NCI-H146 (cell line): ENCODE measurements at regions not wholly inside any gene's neighbourhood (a gene's known extent, or its start where the extent isn't known, plus 50 kb on each side); places are given as distances from the start of the nearest gene placed in this dataset.
"Not testable (repeated sequence)": the region's sequence is repeated elsewhere in the genome, so short reads cannot be mapped to it uniquely, and the experiment has no call there.

Source experiments
- DNase-seq: peaks from one replicate; lab custom pipeline; 2025; lab: John Stamatoyannopoulos, UW

DNA sequence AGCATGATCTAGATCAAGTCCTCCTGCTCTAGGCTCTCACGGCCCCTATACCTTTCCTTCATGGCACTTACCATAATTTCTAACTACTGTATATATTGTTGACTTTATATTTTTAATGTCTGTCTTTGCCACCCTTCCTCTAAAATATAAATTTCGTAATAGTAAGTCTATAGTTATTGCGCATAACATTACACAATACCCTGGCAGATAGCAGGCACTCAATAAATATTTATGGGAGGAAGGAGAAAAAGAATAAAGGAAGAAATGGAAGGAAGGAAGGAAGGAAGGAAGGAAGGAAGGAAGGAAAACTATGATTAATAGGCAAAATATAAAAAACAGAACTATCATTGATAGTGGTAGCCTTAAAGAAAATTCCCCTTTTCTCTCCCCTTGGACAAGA lies 190.3 kb upstream of the LMCD1 start:
- no peak for DNase-seq

DNA sequence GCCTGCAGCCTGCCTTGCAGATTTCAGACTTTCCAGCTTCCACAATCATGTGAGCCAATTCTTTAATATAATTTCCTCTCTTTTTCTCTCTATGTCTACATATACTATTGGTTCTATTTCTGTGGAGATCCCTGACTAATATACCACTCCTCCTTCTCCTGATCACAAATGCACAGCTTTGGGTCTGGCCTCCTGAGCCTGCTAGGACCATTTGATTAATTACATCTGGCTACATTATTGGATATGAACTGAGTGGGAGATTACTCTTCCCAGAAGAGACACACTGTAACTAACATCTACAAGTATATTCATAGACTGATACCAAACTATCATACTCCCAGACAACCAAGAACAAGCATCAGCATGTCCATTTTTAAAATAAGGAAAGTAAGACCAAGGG lies 188.9 kb upstream of the LMCD1 start:
- DNase-seq: no peak

DNA sequence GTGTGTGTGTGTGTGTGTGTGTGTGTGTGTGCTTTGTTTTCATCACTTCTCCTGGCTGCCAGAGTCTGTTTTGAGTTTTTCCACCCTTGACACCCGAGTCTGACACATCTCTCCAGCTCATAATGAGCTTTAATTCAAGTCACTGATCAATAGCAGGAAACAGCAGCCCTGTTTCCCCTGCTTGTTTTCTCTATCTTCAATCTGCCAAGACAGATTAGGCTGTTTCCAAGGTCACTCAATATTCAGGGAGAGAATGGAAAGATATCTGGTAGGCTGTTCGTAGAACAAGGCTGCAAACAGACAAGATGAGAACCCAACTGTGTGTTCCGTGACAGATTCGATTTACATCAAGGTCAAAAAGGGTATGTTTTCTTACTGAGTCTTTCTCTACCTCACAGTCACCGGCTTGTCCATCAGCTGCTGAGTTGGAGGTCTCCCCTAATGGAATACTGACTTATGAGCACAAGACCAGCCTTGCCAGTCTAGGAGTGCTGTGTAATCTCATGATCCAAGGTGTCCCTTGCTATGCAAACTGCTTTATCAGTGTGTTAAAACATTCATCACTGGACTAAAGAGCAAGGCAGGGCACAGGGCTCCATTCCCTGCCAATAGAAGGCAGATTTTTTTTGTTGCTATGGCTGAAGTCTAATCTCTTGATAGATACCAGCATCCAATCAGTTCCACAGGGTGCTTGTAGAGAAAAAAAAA lies 187.9 kb upstream of the LMCD1 start:
- DNase-seq: no peak

DNA sequence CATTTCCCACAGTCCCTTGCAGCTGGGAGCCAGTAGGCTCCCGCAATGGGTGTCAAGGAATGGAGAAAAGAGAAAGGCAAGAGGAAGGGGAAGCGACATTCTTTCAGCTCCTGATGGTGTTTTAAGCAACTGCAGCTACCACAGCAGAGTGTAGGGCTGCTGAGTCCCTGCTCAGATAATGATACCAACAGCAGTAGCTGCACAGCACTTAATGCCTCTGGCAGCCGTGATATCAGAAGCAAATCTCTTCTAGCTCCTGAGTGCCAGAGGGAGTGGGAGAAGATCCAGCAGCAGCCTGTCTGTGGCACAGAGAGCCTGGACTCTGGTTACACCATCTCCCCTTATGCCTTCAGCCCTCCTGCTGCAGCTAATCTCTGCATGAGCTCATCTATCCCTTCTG lies 186.1 kb upstream of the LMCD1 start:
- not testable (repeated sequence) for DNase-seq

DNA sequence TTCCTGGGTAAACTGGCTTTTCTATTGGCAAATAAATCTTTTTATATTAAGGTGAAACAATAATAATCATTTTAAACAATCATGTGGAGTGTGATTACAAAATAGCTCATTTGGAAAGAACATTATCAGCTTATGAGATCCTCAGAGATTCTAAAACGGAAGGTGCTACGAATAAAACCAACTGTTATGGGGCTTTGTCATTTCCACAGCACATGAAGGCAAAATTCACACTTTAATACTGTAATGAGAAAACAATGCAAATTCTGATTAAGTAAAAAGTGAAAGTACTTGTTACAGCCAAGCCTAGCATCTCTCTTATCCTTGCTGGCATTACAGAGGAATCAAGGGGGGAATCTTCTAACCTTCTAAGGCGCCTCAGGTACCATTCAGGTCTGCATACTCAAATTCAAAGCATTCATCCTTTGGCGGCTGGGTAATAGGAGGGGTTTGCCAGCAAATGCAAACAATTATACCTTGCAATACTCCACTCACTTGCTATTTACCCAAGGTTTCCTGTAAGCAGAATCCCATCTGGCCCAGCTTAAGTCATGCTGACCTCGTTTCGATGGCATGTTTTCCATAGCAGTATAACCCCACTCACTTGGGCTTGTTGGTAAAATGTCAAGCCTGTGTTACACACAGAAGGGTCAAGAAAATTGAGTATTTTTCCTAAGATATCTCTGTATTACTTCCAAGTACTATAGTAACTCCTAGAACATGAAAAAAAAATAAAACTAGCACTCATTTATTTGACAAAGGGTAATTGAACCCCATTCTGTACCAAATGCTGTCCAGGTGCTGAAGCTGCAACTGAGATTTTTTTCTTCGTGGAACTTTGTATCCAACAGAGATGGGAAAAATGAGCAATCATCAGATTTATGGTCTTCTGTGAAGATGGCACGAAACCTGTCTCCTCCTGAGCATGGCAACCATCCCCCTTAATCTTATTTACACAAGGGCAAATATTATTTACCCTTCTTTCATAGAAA lies 183.7 kb upstream of the LMCD1 start:
- no peak for DNase-seq

DNA sequence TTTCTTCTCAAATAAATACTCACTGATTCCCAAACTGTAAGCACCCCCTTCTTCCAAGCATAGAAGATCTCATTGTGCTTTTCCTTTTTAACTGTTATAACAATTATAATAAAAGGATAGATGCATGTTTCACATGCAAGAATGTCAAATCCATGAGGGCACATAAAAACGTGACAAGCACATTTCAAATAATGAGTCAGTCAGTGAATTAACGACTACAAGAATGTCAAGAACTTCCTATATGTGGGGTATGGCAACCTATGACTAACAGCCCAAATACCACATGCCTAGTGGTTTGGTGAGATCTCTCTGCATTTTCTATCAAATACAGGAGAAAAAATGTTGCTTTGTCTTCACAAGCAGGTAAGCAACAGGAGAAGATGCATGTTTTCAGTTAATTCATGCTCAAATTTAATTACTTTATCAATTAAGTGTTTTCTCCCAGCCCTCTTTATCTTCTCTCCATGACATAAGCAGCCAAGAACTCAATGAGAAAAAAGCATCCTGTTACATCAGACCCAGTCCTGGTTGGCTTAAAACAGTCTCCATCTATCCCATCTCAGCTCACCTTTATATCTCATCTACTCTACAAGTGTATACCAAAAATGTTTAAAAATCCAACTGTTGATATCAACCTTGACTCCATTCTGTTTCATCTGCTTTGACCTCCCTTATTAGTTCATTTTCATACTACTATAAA lies 181.5 kb upstream of the LMCD1 start:
- DNase-seq: no peak

DNA sequence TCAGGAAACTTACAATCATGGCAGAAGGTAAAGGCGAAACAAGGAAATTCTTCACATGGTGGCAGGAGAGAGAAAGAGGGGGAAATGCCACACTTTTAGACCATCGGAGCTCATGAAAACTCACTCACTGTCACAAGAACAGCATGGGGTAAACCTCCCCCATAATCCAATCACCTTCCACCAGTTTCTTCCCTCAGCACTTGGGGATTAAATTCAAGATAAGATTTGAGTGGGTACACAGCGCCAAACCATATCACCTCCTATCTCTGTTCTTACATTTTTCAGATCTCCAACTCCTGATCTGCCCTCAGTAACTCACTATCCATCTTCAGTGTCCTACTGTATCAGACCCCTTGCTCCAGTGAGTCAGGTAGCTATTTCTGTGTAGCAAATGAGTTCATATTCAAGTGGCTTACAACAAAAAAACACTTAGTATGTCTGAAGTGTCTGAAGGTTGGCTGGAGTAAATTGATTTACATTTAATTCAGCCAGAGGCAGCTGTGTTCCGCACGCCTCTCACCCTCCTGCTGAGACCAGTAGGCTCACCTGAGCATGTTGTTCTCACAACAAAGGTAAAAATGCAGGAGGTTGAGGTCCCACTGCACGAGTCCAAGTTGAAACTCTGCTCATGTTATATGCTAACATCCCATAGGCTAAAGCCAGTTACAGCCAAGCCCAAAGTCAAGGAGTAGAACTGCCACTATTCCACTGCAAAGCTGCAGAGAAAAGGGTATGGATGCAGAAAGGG lies 180.7 kb upstream of the LMCD1 start:
- DNase-seq: no peak

DNA sequence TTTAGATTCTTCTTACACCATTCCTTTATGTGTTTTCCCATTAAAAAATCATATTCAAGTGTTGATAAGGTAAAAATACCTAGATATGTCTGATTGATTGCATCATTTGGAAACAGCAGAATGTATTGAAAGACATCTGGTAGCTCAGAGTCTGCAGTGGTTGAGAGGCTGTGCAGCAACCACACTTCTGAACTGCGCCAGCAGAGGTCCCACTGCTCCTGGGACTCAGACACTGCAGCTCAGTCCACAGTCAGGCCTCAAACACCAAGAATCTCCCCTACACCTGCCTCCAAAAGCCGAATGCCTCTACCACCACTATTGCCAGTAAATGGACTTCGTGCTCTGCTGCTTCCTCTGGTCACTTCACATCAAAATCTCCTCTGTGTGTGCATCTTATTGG lies 176.9 kb upstream of the LMCD1 start:
- no peak for DNase-seq

DNA sequence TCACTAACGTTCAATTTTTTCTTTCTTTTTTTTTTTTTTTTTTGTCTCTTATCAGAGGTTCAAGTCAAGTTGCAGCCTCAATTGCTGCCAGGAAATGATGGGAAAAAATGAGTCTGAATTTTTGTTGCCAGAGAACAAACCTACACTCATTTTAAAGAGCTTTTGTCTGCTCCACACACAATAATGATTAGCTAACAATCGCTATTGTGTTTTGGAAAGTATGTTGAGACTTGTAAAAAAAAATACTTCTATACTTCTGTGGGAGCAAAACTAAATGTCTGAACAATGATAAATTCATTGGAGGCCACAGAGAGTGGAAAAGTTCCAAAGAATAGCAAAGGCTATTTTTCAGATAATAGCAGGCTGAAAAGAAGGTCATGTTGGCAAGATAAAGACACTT lies 176.3 kb upstream of the LMCD1 start:
- no peak for DNase-seq

DNA sequence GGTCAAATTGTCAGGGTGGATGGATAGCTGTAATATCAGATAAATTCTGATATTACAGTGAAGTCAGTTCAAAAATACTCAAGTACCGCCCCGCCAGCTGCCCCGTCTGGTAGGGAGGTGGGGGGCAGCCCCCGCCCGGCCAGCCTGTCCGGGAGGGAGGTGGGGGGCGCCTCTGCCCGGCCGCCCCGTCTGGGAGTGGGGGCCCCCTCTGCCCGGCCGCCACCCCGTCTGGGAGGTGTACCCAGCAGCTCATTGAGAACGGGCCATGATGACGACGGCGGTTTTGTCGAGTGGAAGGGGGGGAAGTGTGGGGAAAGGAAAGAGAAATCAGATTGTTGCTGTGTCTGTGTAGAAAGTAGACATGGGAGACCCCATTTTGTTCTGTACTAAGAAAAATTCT lies 175.8 kb upstream of the LMCD1 start:
- DNase-seq: not testable (repeated sequence)

DNA sequence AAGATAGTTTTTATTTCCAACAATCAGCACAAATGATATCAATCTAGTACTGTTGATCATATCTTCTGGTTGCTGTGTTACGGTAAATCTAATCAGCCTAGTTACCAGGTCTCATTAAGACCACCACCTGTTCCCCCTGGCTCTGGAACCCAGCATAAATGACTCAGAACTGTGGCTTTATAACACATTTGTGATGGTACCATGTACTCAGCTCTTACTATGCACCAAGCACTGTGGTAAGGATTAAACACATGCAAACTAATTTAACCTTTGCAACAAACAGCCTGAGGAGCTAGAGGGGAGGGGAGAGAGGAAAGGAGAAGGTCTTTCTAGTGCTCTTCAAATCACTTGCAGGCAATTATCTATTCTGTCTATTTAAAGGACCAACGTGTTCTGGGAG lies 173.9 kb upstream of the LMCD1 start:
- no peak for DNase-seq

DNA sequence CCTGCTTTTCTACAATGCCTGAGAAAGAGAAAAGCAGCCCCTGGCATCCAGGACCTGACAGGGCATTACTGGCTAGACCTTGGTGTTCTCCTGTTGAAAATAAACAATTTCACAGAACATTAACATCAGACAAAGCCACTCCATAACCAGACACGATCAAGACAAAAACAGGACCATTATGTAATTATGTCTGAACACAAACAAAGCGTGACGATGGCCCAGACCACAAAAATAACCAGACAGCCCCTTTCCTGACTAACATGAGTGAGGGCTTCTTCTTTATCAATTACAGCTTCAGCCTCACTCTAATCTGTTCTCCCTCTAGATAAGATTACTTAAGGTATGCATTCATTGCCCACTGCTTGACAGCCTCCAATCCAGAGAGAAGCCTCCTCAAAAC lies 172.7 kb upstream of the LMCD1 start:
- peak; percentile 2 for DNase-seq

DNA sequence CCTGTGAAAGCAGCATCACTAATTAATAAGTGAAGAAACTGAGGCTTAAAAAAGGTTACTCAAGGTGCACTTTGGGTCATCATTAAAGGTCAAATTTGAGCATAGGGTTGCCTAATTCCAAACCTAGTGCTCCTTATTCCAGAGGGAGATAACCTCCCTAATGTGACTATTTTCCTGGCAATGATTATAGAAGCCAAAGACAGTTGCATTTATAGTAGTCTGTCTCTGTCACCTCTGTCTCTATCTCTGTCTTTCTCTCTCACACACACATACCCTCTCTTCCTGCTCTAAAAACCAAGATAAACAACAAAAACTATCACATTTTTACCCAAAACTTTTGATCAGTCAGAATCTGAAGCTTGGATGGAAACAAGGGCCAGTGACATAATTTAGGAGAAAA lies 172.0 kb upstream of the LMCD1 start:
- DNase-seq: no peak

DNA sequence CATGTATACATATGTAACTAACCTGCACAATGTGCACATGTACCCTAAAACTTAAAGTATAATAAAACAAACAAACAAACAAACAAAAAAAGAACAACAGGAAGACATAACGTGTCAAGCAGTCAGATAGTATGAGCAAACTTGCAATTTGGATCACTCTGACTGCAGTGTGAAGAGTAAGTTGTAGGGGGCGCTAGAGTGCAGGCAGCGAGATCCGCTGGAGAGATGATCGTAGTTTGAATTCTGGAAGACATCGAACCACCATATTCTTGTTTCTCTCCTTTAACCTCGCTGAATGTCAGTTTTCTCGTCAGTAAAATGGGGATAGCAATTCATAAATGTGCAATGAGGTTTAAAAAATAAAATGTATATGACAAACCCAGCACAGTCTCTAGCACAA lies 165.2 kb upstream of the LMCD1 start:
- DNase-seq: no peak

DNA sequence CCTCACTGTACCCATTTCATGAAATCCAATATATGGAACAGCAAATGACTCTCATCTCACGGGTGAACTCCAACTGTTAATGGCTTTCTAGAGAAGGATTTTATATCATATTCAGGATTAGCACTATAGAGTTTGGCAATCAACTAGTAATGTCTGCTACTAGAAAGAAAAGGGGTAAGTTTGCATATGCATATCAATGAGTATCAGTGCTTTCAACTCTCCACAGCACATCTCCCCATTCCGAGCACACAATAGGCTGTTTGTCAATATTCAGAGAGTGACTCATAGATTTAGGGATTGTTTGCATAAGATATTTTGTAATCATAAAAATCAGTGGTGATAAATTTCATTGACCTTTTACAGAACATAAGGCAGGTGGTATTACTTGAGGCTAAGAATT lies 163.2 kb upstream of the LMCD1 start:
- DNase-seq: no peak

DNA sequence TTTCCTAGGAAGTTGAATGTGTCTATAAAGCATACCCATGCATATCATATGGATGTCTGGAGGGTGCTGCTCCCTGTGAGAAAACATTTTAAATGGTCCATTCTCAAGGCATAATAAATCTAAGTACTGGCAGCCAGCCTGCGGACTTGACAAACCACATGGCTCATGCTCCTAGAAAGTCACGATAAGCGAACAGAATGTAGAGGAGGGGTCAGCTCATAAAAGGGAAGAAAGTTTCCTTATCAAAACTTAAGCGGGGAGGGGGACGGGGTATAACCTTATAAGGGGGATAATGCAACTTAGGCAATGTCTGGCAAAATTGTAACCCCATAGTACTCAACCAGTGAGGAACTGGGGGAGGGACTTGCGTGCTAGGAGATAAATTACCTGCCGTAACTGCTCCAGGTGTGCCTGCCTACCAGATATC lies 159.8 kb upstream of the LMCD1 start:
- DNase-seq: no peak

DNA sequence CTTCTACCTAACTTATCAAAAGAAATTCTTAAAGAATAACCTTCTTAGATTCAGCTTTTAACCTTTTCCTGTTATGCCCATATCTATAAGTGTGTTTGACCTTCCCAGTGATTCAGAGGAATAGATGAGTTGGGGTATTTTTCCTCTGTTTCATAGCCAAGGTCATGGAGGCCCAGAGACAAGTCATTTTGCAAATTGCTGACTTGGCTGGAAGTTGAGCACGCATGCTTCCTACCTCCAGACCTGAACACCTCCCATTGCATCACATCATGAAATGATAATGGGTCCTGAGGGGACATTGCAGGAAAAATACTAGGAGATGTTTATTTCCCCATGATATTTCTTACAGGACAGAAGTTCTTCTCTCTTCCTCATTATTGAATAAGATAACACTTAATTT lies 158.6 kb upstream of the LMCD1 start:
- no peak for DNase-seq

DNA sequence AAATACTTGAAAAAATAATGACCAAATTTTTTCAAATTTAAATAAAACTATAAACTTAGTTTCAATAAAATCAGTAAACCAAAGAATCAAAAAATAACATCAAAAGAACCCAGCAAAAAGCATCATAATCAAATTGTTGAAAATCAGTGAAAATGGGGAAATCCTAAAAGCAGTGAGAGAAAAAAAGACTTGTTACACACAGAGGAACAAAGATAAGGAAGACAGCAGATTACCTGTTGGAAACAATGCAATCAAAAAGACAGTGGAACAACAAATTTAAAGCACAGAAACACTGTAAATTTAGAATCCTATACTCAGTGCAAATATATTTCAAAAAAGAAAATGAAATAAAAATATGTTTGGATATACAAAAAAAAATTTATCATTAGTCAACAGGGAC lies 156.2 kb upstream of the LMCD1 start:
- no peak for DNase-seq

DNA sequence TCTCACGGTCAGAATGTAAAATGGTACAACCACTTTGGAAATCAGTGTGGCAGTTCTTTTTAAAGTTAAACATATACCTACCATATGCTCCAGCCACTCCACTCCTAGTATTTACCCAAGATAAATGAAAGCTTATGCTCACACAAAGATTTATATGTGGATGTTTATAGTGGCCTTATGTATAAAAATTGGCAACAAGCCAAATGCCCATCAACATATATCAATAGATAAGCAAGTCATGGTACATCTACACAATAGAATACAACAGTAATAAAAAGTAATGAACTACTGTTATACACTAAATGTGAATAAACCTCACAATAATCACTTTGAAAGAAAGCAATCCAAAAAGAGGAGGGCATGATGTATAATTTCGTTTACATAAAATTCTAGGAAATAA lies 153.5 kb upstream of the LMCD1 start:
- DNase-seq: no peak

DNA sequence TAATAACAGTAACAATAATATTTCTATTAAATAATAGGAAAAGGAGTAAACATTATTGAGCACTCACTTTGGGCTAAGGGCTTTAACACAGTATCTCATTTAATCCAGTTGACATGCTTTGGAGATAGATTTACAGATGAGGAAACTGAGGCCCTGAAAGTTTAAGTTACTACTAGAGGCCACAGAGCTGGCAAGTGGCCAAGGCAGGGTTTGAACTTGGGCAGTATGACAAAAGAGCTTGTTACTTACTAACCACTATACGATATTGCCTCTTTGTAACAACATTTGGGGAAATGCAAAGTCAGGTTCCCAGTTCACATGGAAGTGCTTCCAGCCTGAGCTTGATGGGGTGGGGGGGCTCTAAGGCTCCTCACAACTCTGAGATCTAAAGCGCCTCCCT lies 149.1 kb upstream of the LMCD1 start:
- DNase-seq: no peak

DNA sequence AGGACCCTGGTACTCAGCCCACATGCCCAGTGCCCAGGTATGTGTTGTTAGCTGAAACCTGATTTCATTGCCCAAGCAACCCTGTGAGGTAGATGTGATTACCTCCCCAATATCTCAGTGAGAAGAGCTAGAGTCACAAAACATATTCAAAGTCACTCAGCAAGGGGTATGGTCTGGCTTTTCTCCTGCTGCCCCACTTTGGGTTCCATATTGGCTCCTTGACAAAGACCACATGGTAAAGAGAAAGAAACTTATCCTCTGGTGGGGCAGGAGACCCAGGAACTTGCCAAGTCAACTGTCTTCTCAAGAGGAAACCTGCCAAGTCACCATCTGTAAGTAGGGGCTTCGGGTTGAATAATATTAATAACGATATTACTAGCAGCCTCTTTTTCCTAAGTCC lies 148.3 kb upstream of the LMCD1 start:
- DNase-seq: no peak

DNA sequence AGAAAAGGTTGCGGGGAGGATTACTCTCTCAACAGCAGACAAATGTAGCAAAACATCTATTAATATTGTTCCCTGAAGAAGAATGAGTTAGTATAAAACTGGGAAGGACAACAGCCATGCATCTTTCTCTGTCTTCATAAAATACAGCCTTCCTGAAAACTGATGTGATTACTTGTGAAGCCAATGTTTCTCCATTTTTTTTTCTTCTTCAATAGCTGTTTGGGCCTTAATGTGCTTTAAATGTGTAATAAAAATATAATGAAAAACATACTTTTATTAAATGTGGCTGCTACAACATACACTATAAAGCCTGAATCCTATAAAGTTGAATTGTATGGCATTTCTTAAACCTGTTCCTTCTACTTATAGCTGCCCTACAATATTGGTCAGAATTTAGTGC lies 146.3 kb upstream of the LMCD1 start:
- no peak for DNase-seq
